HG03159 (cell line): ENCODE measurements at regions not wholly inside any gene's neighbourhood (a gene's known extent, or its start where the extent isn't known, plus 50 kb on each side); places are given as distances from the start of the nearest gene placed in this dataset.
"Not testable (repeated sequence)": the region's sequence is repeated elsewhere in the genome, so short reads cannot be mapped to it uniquely, and the experiment has no call there.

Source experiments
- ATAC-seq: cut with Tn5 transposase; IDR thresholded peaks from one replicate; pipeline ENCODE4 v1.9.1; 2021; ENCODE audit warnings: mild to moderate bottlenecking, moderate library complexity; ENCODE audit not compliant: unreplicated experiment

- not testable (repeated sequence) for ATAC-seq
Observed at GRCh38 chr4:49322610-49323572, 336.8 kb downstream of the CWH43 start.

GRCh38 chr4:49323573-49323940, 337.5 kb downstream of the CWH43 start:
- not testable (repeated sequence) for ATAC-seq
